Motor neuron (in vitro differentiated cells): ENCODE measurements at regions not wholly inside any gene's neighbourhood (a gene's known extent, or its start where the extent isn't known, plus 50 kb on each side); places are given as distances from the start of the nearest gene placed in this dataset.
"Not testable (repeated sequence)": the region's sequence is repeated elsewhere in the genome, so short reads cannot be mapped to it uniquely, and the experiment has no call there.

Experiments used
- ATAC-seq, 8 experiments: fragments of 200-7000 bp; cut with Tn5 transposase; replicated peaks in 6 of 8; 2 replicates each; pipeline ENCODE4 v1.8.0; 2021; ENCODE audit warnings: mild to moderate bottlenecking in 8 of 8, moderate library complexity in 8 of 8
- H3K27ac ChIP-seq, 2 donors: fragments of 250-450 bp; sonication (Bioruptor Pico); 2 replicates each; pipeline ENCODE4 v1.9.0; 2021; ENCODE audit warnings: antibody characterized with exemption in 2 of 2, mild to moderate bottlenecking in 2 of 2, moderate library complexity in 1 of 2
- H3K4me1 ChIP-seq, 2 donors: fragments of 250-450 bp; sonication (Bioruptor Pico); replicated peaks in 1 of 2; 2 replicates each; pipeline ENCODE4 v1.6.1; 2021; ENCODE audit warnings: antibody characterized with exemption in 2 of 2, mild to moderate bottlenecking in 2 of 2, moderate library complexity in 1 of 2
- H3K4me3 ChIP-seq, 5 donors: fragments of 250-450 bp; sonication (Bioruptor Pico); 2 replicates each; pipeline ENCODE4 v1.9.0; 2021; ENCODE audit warnings: antibody characterized with exemption in 5 of 5, mild to moderate bottlenecking in 5 of 5, moderate library complexity in 4 of 5
- WGBS, 10 experiments: fragments of 450-650 bp; shearing (Covaris generic); methylation state at CpG; one replicate each; pipeline ENCODE4 v1.0.0; 2022; 5-methylcytosine and 5-hydroxymethylcytosine counted together
- in situ Hi-C, 9 experiments: fragments of 400-800 bp; cut with MboI; loops; one replicate each; pipeline ENCODE4 v1.15.0; 2021; ENCODE audit warnings: low sequenced_read_pairs in 9 of 9, low pct_unique_long_range_greater_than_20kb in 2 of 9; ENCODE audit not compliant: unreplicated experiment in 9 of 9

DNA sequence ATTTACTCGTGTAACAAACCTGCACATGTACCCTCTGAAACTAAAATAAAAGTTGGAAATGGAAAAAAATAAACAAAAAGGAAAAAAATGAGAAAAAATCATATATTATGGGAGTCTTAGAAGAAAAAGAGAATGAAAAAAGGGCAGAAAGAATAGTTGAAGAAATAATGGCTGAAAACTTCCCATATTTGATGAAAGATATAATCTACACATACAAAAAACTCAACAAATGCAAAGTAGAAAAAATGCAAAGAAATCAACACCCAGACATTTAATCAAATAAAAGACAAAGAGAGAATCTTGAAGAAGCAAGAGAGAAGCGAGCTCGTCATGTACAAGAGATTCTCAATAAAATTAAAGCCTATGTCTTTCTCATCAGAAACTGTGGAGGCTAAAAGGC lies 73.8 kb downstream of the SLC25A46 start:
- Histone ChIP-seq H3K4me1 (no peaks in the 10 kb centered on the region), H3K27ac (no peak overlapping the region), H3K4me3 (no peak overlapping the region)
- no peak for ATAC-seq
- 24 to 89% (median 79%) methylated on average over 1 to 3 of the region's 3 CpGs for WGBS, 10 experiments
- in situ Hi-C loops, result no loop called here

- Histone ChIP-seq H3K4me1 (no peaks in the 10 kb centered on the region), H3K4me3 (no peak overlapping the region), H3K27ac (no peak overlapping the region)
- 0 to 86% (median 56%) methylated on average over 1 of the region's 1 CpG; no CpG with 5 or more reads in 5 of the 10 experiments for WGBS, 10 experiments
- peak in 2 of 8 experiments; percentile 17 to 48 for ATAC-seq
- in situ Hi-C loops, result no loop called here
Observed at GRCh38 chr5:110815916-110816605, 77.3 kb downstream of the SLC25A46 start.

DNA sequence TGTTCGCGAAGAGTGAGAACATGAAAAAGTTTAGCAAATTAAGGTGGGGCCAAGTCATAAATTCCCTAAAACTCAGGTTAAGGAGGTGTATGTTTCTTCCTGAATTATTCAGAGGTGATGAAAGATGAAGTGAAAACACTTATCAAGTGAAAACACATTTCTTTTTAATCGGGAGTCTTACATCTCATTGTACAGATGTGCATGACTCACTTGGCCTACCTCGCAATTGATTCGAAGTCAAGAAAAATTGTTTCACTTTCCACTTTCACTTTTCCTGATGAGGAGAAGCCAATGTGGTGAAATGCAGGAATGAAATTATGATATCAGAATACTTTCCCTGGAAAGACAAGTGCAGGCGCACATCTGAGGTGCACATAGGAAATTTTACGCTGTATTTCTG lies 78.7 kb downstream of the SLC25A46 start:
- in situ Hi-C loops, result no loop called here
- 49 to 100% (median 95%) methylated on average over 1 to 7 of the region's 7 CpGs for WGBS, 10 experiments
- H3K27ac ChIP-seq, result no peak overlapping the region
- H3K4me3 ChIP-seq, result no peak overlapping the region
- peak in 2 of 8 experiments; percentile 59 to 69 for ATAC-seq
- H3K4me1 ChIP-seq, result no peaks in the 10 kb centered on the region

- in situ Hi-C loops, result no loop called here
- 0 to 100% (median 80%) methylated on average over 1 to 4 of the region's 5 CpGs; no CpG with 5 or more reads in 3 of the 10 experiments for WGBS, 10 experiments
- H3K4me3 ChIP-seq, result no peak overlapping the region
- ATAC-seq, result no peak
- no peaks in the 10 kb centered on the region for H3K4me1 ChIP-seq
- no peak overlapping the region for H3K27ac ChIP-seq
Observed at GRCh38 chr5:110823571-110823970, 84.8 kb downstream of the SLC25A46 start.

DNA sequence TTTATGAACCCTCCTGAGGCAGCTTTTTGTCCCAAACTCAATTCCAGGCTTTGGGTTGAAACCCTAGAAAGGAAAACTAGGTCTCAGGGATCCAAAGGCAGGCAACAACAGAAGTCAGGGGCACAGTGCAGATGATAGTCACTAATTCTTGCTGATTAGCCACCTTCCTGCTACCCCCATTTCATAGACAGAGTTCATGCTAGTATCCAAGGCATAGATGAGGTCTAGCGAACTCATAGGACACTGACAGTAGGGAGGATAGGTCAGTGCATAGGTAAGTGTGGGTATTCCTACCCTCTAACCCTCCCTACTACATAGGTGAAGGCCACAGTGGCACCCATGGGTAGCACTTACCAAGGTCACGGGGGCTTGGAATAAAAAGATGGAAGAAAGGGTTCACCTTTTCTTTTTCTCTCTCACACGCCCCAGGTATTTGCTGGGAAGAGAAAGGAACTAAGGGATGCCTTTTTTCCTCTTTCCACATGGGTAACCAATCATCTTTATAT lies 86.2 kb downstream of the SLC25A46 start:
- ATAC-seq, result no peak
- Histone ChIP-seq H3K4me3 (no peak overlapping the region), H3K4me1 (no peaks in the 10 kb centered on the region), H3K27ac (no peak overlapping the region)
- 0 to 92% (median 62%) methylated on average over 1 to 3 of the region's 3 CpGs; no CpG with 5 or more reads in 1 of the 10 experiments for WGBS, 10 experiments
- in situ Hi-C loops, result no loop called here

- Histone ChIP-seq H3K4me3 (no peak overlapping the region), H3K27ac (no peak overlapping the region), H3K4me1 (no peaks in the 10 kb centered on the region)
- 37 to 100% (median 58%) methylated on average over 1 to 4 of the region's 4 CpGs; no CpG with 5 or more reads in 1 of the 10 experiments for WGBS, 10 experiments
- ATAC-seq, result peak in 1 of 8 experiments; percentile 21
- in situ Hi-C loops, result no loop called here
Observed at GRCh38 chr5:110832683-110833082, 93.9 kb downstream of the SLC25A46 start.

DNA sequence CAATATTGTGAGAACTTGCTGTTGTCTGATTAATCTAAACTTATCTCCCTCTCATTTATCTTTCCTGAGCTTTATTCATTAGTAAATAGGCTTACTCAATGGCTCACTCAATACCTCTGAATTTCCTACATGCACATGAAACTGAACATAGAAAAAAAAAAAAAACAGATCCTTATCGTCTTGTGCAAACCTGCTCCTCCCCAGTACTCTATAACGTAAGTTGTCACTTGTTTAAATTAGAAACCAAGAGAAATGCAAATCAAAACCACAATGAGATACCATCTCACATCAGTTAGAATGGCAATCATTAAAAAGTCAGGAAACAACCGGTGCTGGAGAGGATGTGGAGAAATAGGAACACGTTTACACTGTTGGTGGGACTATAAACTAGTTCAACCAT lies 96.1 kb downstream of the SLC25A46 start:
- 18 to 92% (median 60%) methylated on average over 1 to 4 of the region's 4 CpGs; no CpG with 5 or more reads in 3 of the 10 experiments for WGBS, 10 experiments
- H3K4me3 ChIP-seq, H3K4me1 ChIP-seq, H3K27ac ChIP-seq, in situ Hi-C loops, ATAC-seq: not testable (repeated sequence)

DNA sequence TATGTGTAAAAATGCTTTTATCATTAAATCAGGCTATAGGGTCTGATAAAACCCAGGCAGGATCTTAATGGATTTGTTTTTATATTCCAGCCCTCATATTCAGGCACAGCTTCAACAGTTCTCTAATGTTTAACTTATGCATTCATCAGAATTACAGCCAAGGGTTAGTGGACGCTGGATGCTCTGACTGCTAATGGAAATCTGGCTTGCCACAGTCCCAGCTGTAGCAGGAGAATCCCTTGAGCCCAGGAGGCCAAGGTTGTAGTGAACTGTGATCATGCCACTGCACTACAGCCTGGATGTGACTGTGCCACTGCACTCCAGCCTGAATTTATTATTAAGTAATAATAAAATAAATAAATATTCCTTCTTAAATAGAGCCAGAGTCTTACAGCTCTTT lies 98.0 kb downstream of the SLC25A46 start:
- in situ Hi-C loops, result no loop called here
- 0 to 67% (median 40%) methylated on average over 1 of the region's 1 CpG; no CpG with 5 or more reads in 6 of the 10 experiments for WGBS, 10 experiments

DNA sequence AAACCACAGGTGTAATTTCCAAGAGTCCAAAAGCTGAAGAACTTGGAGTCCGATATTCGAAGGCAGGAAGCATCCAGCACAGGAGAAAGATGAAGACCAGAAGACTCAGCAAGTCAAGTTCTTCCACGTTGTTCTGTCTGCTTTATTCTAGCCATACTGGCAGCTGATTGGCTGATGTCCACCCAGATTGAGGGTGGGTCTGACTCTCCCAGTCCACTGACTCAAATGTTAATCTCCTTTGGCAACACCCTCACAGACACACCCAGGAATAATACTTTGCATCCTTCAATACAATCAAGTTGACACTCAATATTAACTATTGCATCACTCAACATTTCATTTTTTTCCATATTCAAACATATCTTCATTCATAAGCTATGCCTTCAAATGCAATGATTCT lies 99.5 kb downstream of the SLC25A46 start:
- H3K27ac ChIP-seq, H3K4me3 ChIP-seq, in situ Hi-C loops, H3K4me1 ChIP-seq: not testable (repeated sequence)
- WGBS, 10 experiments, result 0 to 88% (median 70%) methylated on average over 1 to 3 of the region's 3 CpGs; no CpG with 5 or more reads in 2 of the 10 experiments
- peak in 3 of 8 experiments; percentile 41 to 66 (median 55) for ATAC-seq

More for the DNA sequence above, 98.0 kb downstream of the SLC25A46 start:
- no peak overlapping the region for H3K27ac ChIP-seq
- no peaks in the 10 kb centered on the region for H3K4me1 ChIP-seq
- ATAC-seq, result peak in 2 of 8 experiments; percentile 8 to 27
- H3K4me3 ChIP-seq, result no peak overlapping the region

DNA sequence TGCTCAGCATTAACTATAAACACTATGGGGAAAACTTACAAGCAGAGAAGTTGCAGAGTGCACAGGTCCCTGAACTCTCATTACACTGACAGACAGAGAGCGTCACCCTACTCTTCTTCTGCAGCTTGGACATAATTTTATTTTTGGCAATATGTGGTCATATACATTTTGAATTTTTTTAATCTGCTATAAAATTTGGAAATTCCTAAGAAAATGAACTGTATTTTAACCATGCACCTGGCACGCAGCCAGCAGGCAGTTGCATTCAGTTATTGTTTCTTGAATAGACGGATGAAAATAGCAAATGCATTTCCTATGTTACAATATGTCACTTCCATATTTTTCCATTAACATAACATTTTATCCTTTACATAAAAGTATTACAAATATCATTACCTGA lies 100.2 kb downstream of the SLC25A46 start:
- WGBS, 10 experiments, result 5 to 94% (median 73%) methylated on average over 2 to 3 of the region's 3 CpGs; no CpG with 5 or more reads in 1 of the 10 experiments
- ATAC-seq, result peak in 1 of 8 experiments; percentile 11
- no peak overlapping the region for H3K4me3 ChIP-seq
- H3K27ac ChIP-seq, result no peak overlapping the region
- in situ Hi-C loops, result no loop called here
- no peaks in the 10 kb centered on the region for H3K4me1 ChIP-seq

GRCh38 chr5:110840347-110840960 lies 101.6 kb downstream of the SLC25A46 start:
- WGBS, 10 experiments, result 20 to 100% (median 92%) methylated on average over 1 to 5 of the region's 7 CpGs; no CpG with 5 or more reads in 3 of the 10 experiments
- ATAC-seq, result peak in 1 of 8 experiments; percentile 29
- no peak overlapping the region for H3K4me3 ChIP-seq
- H3K4me1 ChIP-seq, result no peaks in the 10 kb centered on the region
- in situ Hi-C loops, result no loop called here
- H3K27ac ChIP-seq, result no peak overlapping the region

- Histone ChIP-seq H3K27ac (no peak overlapping the region), H3K4me1 (no peaks in the 10 kb centered on the region), H3K4me3 (no peak overlapping the region)
- 0 to 100% (median 87%) methylated on average over 2 of the region's 2 CpGs for WGBS, 10 experiments
- in situ Hi-C loops, result no loop called here
- ATAC-seq, result peak in 1 of 8 experiments; percentile 14
Observed at GRCh38 chr5:110841137-110841536, 102.3 kb downstream of the SLC25A46 start.

GRCh38 chr5:110842948-110843347 lies 104.1 kb downstream of the SLC25A46 start:
- Histone ChIP-seq H3K27ac (no peak overlapping the region), H3K4me3 (no peak overlapping the region), H3K4me1 (no peaks in the 10 kb centered on the region)
- 42 to 100% (median 83%) methylated on average over 1 to 4 of the region's 4 CpGs for WGBS, 10 experiments
- in situ Hi-C loops, result no loop called here
- no peak for ATAC-seq
